Urothelium cell line (cell line): ENCODE measurements at regions not wholly inside any gene's neighbourhood (a gene's known extent, or its start where the extent isn't known, plus 50 kb on each side); places are given as distances from the start of the nearest gene placed in this dataset.
"Not testable (repeated sequence)": the region's sequence is repeated elsewhere in the genome, so short reads cannot be mapped to it uniquely, and the experiment has no call there.

Experiments used
- DNase-seq: peaks from one replicate; pipeline ENCODE4 v3.0.0; 2011; ENCODE audit warnings: low spot score, mixed read lengths
- FAIRE-seq: peaks from 2 replicates; lab custom pipeline; 2011; peaks lifted over from hg19 to GRCh38; lab: Jason Lieb, UNC

GRCh38 chr7:110486549-110486948 is 604.4 kb upstream of the LRRN3 start:
- no peak for FAIRE-seq
- no peak for DNase-seq

DNA sequence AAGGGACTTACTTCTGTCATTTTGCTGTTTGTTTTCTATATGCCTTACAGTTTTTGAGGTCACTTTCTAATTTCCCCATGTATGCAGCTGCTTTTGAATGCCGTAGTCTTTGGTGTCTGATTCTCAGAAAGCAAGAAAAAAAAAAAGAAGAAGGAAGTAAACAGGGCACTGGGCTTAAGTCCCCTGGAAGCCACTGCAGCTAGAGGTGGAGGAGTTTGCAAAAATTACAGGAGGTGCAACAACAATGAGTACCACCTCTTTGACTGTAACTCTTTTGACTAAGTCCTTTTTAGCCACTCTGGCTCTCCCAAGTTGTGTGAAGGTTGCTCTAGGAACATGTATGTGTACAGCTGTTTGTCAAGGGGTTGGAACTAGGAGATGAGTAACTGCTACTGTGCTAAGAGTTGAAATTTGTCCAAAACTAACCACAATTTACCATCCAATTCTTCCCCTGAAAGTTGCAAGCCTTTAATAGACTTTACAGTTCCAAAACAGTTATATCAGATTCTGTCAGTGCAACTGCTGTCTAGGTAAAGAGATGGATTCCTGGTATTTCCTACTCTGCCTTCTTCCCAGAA is 588.0 kb upstream of the LRRN3 start:
- FAIRE-seq (no peak), DNase-seq (no peak)

DNA sequence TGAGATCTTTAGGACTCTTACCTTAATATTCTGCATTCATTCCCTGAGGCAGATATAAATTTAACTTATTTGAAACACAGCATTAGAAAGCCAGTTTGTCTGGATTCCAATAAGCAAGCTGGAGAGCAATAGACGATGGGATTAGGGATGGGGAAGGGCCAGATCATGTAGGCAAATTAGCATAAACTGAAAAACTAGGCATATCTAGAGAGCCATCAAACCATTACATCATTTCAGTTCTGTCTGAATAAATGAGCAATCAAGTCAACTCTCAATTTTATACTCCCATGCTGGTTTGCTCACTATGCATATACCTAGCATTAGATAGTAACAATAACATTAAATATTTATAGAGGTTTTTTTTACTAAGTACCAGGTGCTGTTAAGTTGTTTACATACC is 583.6 kb upstream of the LRRN3 start:
- FAIRE-seq: no peak

DNA sequence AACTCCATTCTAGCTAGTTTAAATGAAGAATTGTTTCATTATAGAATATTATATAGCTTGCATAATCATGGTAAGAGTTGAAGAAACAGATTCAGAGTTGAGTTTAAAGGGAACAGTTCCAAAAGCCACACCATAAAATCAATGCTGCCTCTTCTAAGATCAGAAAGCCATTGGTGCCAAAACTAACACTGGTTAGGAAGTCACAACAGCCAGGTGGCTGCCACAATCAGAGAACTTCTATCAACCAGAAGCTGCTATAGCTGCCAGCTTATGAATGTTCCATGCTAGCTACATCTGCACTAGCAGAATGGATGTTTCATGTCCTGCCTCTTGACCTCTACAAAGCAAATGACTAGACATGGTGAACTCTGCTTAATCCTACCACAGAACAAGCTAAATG is 583.1 kb upstream of the LRRN3 start:
- DNase-seq: no peak
- FAIRE-seq: no peak

More for the DNA sequence above, 583.6 kb upstream of the LRRN3 start:
- DNase-seq: no peak

- DNase-seq, FAIRE-seq: not testable (repeated sequence)
Measured at GRCh38 chr7:110514975-110515551, 575.9 kb upstream of the LRRN3 start.

- no peak for FAIRE-seq
Measured at GRCh38 chr7:110519851-110520250, 571.1 kb upstream of the LRRN3 start.

GRCh38 chr7:110521357-110521911 is 569.5 kb upstream of the LRRN3 start:
- FAIRE-seq: no peak
- no peak for DNase-seq

More at GRCh38 chr7:110519851-110520250, 571.1 kb upstream of the LRRN3 start:
- DNase-seq: no peak

GRCh38 chr7:110522061-110522760 is 568.7 kb upstream of the LRRN3 start:
- FAIRE-seq (no peak), DNase-seq (no peak)

- FAIRE-seq: no peak
Measured at GRCh38 chr7:110522761-110523200, 568.1 kb upstream of the LRRN3 start.

DNA sequence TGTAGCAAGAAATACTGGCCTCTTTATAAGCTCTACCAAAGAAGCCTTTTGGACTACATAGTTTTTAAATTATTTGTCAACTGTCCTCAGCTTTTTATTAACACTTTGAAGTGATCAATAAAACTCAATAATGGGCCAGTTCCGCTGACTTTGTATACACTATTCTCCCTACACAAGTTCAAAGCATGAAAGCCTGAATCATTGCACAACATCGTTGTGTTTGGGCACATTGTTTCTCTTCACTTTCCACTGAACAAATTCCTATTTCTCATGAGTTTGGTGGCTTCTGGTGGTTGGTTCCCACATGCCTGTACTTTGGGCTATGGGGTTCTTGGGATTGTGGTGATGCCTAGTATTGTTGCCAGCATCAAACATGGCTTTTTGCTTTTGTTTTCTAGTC is 561.8 kb upstream of the LRRN3 start:
- no peak for DNase-seq
- FAIRE-seq: no peak

More at GRCh38 chr7:110522761-110523200, 568.1 kb upstream of the LRRN3 start:
- DNase-seq: no peak

DNA sequence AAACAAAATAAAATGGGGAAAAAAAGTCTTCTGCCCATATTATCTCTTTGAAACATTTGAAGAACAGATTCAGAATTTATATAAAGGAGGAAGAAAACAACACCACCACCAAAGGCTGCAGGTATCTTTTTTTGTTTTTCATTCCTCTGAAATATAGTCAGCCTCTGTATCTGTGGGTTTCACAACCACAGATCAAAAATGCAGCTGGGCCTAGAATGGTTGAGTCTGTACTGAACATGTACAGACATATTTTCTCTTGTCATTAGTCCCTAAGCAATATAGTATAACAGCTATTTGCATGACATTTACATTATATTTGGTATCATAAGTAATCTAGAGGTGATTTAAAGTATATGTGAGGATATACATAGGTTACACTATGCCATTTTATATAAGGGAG is 559.7 kb upstream of the LRRN3 start:
- FAIRE-seq (no peak), DNase-seq (no peak)

GRCh38 chr7:110534241-110534931 is 556.5 kb upstream of the LRRN3 start:
- FAIRE-seq (no peak), DNase-seq (peak; percentile 27)

- DNase-seq: no peak
- FAIRE-seq: no peak
Measured at GRCh38 chr7:110539216-110539615, 551.7 kb upstream of the LRRN3 start.

DNA sequence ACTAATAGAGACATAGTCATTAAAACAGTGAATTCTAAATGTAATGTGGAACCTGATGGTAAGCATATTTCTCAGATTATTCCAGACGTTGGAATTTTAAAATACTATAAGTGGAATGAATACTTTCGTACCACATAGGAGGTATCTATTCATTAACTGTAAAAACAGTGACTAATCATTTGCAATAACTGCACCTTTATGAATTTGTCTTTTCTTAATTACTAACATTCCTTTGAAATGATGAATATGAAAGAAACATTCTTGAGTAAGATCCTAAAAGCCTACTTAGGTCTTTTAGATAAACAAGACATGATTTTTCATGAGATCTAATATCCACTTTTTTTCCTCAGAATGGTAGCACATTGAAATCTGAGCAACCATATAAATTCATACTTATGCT is 549.0 kb upstream of the LRRN3 start:
- DNase-seq: no peak
- FAIRE-seq: no peak

- DNase-seq (no peak), FAIRE-seq (no peak)
Measured at GRCh38 chr7:110544194-110544593, 546.7 kb upstream of the LRRN3 start.

GRCh38 chr7:110548372-110548771 is 542.6 kb upstream of the LRRN3 start:
- FAIRE-seq: no peak

DNA sequence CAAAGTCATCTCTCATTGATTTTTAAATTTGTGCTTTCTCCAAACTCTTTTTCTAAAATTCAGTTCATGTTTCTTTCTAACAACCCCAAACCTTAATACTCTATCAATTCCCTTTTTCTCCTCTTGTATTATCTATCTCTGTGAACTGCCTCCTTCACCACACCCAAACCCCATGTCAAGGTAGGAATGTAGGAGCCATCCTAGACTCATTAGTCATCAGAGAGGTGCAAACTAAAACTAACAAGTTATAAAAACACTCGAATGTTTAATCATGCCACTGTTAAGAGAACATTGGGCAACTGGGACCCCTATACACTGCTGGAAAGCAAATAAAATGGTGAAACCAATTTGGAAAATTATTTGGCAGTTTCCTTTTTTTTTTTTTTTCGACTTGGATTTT is 533.8 kb upstream of the LRRN3 start:
- DNase-seq (no peak), FAIRE-seq (no peak)

More at GRCh38 chr7:110548372-110548771, 542.6 kb upstream of the LRRN3 start:
- no peak for DNase-seq

GRCh38 chr7:110563286-110563685 is 527.6 kb upstream of the LRRN3 start:
- not testable (repeated sequence) for DNase-seq, FAIRE-seq

DNA sequence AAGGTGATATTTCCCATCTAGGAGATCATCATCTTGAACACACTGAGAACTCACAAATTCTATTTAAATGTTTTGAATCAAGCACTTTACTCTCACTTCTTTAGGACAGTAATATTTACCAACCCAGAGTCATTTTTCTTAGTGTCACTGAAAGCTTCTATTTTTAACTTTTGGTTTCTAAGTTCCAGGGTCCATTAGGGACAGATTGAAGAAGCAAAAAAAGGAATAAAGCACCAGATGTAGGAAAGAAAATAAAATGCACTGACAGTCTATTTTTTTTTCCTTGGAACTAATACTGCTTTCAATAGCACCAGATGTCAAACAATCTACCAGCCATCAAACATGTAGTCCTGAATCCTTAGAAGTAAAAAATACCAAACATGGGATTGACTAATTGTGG is 526.7 kb upstream of the LRRN3 start:
- no peak for FAIRE-seq
- no peak for DNase-seq

- no peak for DNase-seq
- FAIRE-seq: no peak
Measured at GRCh38 chr7:110568388-110568787, 522.5 kb upstream of the LRRN3 start.

GRCh38 chr7:110568932-110569331 is 522.0 kb upstream of the LRRN3 start:
- FAIRE-seq: no peak
- peak; percentile 11 for DNase-seq
